Fibroblast of villous mesenchyme (primary cell): ENCODE measurements at regions not wholly inside any gene's neighbourhood (a gene's known extent, or its start where the extent isn't known, plus 50 kb on each side); places are given as distances from the start of the nearest gene placed in this dataset.
"Not testable (repeated sequence)": the region's sequence is repeated elsewhere in the genome, so short reads cannot be mapped to it uniquely, and the experiment has no call there.

Experiments used
- DNase-seq: peaks from one replicate; pipeline ENCODE4 v3.0.0-alpha.2; 2010; ENCODE audit warnings: low read depth
- H3K4me3 ChIP-seq: 2 replicates; pipeline ENCODE4 v1.5.1; 2011; ENCODE audit warnings: low read depth, mild to moderate bottlenecking, low read length

DNA sequence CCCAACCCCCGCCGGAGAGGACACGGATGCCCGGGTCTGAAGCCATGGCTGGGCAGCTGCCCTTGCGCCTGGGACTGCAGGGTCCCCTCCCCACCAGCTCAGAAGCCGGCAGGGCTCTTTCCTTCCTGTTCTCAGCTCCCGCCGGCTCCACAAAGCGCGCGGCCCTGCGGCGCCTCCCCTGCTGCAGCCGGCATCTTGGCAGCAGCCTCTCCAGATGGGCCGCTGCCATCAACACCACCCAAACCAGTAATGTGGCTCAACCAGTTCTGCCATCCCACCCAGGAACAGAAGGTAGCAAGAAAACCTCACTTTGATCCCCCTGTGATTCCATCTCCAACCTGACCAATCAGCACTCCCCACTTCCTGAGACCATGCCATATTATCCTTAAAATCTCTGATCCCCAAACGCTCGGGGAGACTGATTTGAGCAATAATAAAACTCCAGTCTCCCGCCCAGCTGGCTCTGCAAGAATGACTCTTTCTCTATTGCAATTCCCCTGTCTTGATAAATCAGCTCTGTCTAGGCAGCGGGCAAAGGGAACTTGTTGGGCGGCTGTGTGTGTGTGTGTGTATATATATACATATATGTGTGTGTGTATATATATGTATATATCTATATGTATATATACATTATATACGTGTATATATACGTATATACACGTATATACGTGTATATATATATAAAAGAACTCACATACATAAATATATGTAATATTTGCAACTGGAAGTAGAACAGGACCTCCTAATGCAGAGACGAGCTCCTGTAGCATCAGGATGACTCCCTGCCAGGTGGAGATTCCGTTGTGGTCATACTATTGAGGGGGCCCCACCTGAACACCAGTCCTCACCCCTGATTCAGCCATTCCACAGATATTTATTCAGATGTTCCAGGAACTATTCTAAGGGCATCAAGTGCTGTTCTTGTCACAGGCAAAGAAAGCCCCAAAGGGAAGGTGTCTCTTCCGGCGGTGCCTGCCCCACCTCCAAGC, 1674.9 kb downstream of the SPATA31A7 start:
- H3K4me3 ChIP-seq, DNase-seq: not testable (repeated sequence)

DNA sequence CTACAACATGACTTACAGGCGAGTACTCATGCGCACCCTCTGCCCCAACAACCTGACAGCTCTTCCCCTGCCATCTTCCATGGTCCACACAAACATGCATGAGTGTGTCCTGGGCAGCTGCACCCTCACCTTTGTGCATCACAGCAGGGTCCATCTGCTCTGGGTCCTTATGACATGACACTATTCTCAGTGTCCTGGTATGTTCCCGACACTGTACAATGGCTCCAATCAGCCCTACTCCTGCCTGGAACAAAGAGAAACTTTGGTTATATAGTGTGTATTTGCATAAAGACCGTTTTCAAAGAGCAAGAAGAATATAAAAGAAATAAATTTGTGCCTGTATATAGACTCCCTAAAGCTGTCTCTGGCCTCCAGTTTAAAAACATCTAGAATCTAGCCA, 1679.2 kb downstream of the SPATA31A7 start:
- not testable (repeated sequence) for H3K4me3 ChIP-seq

DNA sequence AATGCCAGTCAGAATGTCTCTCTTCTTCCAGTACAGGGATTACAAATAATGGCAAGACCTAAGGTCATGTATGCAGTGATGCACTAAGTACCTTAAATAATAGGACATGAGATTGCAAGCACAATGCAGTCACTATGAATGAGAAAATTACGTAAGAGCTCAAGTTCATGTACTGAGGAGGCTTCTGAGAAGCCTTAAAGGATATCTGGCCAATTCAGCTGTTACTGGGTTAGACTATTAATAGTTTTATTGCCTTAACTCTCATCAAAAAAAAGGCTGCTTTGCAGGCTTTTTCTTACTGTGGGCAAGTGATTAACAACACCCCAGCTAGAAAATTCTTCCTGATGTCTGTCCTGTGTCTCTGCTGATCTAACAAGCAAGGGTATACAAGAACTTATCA, 1681.9 kb downstream of the SPATA31A7 start:
- DNase-seq, result not testable (repeated sequence)

More for the DNA sequence above, 1679.2 kb downstream of the SPATA31A7 start:
- not testable (repeated sequence) for DNase-seq

DNA sequence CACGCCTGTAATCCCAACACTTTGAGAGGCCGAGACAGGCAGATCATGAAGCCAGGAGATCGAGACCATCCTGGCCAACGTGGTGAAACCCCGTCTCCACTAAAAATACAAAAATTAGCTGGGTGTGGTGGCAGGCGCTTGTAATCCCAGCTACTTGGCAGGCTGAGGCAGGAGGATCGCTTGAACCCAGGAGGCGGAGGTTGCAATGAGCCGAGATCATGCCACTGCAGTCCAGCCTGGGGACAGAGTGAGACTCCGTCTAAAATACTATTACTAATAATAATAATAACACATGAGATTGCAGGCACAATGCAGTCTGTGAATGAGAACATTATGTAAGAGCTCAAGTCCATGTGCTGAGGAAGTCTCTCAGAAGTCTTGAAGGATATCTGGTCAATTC, 1684.4 kb downstream of the SPATA31A7 start:
- not testable (repeated sequence) for DNase-seq, H3K4me3 ChIP-seq

More for the DNA sequence above, 1681.9 kb downstream of the SPATA31A7 start:
- not testable (repeated sequence) for H3K4me3 ChIP-seq

DNA sequence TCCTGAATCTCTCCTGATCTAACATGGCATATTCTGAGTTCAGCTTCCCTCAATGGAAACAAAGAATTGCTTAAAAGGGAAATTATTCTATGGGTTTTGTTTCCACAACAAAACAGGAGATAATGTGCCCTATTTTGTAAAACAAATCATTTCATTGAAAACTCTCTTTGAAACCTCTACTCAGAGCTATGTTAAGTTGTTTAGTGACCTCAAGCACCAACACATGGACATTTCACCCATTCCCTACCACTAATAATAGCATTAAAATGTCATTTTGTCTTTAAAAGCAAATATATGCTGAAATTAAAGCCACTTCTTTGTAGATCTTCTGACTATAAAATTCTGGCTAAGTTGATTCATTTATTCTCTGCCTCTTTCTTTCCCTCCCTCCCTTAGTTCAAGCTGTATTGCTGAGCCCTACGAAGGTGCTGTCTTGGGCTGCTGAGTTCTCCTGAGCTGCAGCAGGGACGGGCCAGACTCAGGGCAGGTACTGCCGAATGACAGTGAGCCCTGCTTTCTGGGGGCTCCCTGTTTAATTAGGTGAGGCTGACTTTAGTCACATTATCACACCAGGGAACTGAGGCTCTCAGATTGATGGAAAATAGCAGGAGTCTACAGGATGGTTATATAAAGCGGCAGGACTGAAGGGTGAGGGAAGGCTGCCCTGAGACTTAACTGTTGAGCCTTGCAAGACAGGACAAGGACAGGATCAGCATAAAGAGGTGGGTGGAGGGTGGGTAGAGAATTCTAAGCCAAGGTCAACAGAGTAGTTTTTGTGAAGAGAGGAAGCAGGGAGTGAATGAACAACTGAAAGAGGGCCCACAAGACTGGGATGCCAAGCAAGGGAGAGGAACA, 1685.1 kb downstream of the SPATA31A7 start:
- H3K4me3 ChIP-seq, DNase-seq: not testable (repeated sequence)

DNA sequence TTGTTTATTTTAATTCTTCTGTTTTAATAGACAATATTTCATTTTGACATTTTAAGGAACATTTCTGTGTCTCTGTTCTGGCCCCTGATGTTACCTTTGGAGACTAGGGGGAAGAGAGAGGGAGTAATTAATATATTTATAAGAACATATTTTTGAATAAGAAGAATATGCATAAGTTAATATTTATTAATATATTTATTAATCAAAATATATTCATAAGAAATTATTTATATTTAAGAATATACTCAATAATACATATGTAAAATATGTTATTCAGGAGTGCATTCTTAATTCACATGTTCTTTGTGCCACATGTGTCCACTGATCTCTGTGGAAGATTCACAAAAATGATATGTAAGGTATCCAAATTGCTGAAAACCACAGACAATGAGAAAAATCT, 1687.7 kb downstream of the SPATA31A7 start:
- DNase-seq, H3K4me3 ChIP-seq: not testable (repeated sequence)

DNA sequence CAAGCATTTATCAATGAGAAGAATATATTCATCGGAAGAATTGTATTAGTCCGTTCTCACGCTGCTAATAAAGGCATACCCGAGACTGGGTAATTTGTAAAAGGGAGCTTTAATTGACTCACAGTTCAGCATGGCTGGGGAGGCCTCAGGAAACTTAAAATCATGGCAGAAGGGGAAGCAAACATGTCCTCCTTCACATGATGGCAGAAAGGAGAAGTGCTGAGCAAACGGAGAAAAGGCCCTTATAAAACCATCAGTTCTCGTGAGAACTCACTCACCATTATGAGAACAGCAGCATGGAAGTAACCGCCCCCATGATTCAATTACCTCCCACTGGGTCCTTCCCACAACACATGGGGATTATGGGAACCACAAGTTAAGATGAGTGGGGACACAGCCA, 1688.2 kb downstream of the SPATA31A7 start:
- not testable (repeated sequence) for DNase-seq, H3K4me3 ChIP-seq

DNA sequence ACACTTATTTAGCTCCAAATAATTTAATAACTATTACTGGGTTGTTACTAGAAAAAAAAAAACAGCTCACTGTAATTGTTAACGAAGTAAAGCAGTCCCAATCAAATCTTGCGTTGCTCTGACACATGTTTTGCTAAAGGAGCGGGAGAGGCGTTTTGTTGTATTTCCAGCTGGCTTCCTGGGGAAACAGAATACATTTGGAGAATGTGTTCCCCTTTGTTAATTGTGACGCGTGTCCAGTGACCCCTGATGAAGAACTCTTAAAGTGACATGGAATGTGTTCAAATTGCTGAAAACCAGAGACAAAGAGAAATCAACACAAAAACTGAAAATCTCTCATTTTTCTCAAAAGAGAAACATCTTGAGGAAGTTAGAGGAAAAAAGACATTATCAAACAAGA, 1690.6 kb downstream of the SPATA31A7 start:
- H3K4me3 ChIP-seq, DNase-seq: not testable (repeated sequence)

DNA sequence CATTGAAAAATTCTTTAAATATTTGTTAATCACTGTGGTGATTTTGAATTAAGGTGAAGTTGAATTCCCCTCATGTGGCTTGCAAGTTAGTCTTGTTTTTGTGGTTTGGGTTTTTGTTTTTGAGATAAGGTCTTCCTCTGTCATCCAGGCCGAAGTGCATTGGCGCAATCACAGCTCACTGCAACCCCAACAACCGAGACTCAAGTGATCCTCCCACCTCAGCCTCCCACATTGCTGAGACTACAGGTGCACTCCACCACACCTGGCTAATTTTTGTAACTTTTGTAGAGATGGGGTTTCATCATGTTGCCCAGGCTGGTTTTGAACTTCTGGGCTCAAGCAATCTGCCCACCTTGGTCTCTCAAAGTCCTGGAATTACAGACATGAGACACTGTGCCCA, 1691.1 kb downstream of the SPATA31A7 start:
- H3K4me3 ChIP-seq, DNase-seq: not testable (repeated sequence)

DNA sequence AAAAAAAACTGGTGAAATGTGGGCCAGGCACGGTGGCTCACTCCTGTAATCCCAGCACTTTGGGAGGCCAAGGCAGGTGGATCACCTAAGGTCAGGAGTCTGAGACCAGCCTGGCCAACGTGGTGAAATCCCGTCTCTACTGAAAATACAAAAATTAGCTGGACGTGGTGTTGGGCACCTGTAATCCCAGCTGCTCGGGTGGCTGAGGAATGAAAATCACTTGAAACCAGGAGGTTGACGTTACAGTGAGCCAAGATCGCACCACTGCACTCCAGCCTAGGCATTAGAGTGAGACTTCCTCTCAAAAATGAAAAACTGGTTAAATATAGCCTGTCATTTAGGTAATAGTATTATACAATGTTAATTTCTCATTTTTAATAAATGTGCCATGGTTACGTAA, 1692.0 kb downstream of the SPATA31A7 start:
- DNase-seq, H3K4me3 ChIP-seq: not testable (repeated sequence)

DNA sequence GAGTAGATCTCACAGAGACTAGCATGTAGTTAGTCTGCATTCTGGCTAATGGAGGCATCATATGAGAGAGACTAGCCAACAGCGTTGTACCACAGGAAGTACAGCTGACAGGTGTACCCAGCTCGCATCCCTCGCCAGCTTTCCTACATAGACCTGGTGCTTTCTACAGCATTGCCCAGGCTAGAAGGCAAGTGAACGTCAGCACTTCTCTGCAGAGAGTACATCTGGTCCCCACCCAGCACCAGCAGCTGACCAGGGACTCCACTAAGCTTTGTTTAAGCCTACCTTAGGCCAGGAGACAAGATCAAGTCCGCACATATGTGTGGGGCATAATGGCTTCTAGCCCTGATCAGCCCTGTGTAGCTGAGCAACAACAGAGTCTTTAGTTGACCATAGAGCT, 1692.9 kb downstream of the SPATA31A7 start:
- not testable (repeated sequence) for H3K4me3 ChIP-seq, DNase-seq

DNA sequence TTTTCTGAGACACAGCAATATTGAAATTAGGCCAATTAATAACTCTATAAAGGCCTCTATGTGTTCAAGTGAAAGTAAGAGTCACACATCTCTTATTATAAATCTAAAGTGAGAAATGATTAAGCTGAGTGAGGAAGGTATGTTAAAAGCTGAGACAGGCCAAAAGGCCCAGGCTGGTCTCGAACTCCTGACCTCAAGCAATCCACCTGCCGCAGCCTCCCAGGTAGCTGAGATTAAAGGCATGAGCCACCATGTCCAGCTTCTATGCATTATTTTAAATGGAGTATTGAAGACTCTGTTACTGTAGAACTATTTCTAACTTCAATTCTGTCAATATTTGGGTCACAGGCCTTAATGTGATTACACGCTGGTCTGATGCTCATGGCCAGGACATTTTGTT, 1706.9 kb downstream of the SPATA31A7 start:
- DNase-seq, H3K4me3 ChIP-seq: not testable (repeated sequence)

DNA sequence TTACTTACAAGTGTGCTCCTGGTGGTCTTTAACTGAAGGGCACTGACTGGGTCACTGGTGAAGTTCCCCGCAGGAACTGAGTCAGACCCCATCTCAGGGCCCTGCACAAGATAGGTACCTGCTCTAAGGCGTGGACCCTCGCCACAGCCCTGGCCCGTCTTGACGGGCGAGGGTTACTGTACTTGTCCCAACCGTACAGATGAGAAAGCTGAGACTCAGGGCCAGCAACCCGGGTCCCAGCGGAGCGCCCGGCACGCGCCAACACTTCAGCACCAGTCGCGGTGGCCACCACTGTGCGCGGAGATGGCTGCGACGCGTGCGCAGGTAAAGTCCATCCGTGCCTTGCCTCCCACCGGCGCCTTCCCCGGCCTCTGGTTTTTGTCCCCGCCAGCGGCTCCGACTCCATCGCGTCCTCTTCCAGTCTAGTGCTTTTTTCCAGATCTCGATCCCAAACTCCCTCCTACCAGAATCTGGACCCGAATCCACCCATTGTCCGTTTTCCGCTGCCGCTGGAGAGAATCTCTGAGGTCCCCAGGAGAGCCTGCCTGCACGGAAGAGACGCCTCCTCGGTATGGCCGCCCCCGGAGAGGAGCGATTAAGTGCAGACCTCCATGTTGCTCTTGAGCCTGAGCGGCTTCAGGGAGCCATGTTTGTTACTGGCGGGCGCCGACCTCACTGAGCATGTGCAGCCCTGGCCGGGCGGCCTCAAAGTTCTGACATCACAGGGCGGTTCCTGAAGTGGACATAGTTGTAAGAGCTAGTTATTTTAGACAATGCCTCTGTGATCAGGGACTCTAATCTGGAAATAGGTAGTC, 1707.8 kb downstream of the SPATA31A7 start:
- peak overlapping the region; percentile 59 for H3K4me3 ChIP-seq
- peak; percentile 41 for DNase-seq

DNA sequence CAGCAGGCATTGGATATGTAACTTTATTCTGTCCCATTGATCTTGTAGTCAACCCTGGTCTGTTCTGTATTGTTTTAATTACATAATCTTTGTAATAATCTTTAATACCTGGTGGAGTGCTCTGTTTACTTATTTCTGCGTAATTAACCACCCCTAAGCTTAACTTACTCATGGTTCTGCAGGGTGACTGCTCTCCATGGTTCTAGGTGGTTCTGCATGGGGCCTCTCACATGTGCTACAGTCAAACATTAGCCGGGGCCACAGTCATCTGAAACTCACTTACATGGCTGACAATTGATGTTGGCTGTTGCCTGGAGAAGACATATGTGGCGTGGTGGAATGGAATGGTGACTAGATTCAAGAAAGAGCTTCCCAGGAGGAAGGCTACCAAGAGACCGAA, 1709.8 kb downstream of the SPATA31A7 start:
- not testable (repeated sequence) for H3K4me3 ChIP-seq, DNase-seq

DNA sequence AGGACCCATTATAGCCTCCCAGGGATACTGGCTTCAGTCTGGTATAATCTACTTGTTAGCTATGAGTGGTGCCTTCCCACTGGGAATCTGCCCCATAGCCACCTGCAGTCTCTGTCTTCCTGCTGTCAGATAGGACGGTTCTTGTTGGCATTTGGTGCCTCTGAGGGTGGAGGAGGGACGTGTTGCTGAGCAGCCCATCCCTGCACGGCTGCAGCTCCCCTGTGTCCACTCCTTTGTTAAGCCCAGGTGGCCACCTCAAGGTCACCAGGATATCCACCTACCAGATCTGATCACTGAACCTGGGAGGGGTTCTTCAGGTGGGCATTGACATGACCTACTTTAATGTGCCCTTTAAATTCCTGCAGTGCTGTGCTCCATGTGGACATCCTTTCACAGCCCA, 1714.2 kb downstream of the SPATA31A7 start:
- DNase-seq, H3K4me3 ChIP-seq: not testable (repeated sequence)

DNA sequence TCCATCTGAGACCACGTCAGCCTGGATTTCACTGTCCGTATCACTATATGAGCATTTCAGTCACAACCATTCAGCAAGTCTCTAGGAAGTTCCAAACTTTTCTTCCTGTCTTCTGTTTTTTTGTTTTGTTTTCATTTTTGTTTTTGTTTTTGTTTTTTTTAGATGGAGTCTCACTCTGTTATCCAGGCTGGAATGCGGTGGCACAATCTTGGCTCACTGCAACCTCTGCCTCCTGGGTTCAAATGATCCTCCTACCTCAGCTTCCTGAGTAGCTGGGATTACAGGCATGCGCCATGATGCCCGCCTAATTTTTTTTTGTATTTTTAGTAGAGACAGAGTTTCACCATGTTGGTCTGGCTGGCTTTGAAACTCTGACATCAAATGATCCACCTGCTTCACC, 1715.9 kb downstream of the SPATA31A7 start:
- H3K4me3 ChIP-seq, DNase-seq: not testable (repeated sequence)

DNA sequence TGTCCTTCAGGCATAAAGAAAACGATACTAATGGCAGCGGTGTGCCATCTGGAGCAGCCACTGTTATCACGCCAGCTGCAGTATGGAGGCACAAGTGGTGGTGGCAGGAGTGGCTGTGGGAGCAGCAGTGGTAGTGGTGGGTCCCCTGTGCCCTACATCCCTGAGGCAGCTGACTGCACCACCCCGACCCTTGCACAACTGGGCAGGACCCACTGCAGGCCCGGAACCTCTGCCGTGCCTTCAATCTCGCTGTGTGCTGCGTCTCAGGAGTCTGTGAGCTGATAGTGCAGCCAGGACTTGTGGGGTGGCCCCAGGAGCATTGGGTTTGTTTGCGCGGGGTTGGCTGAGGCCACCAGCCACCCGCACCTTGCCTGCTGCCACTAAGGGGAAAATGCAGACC, 1718.0 kb downstream of the SPATA31A7 start:
- not testable (repeated sequence) for DNase-seq, H3K4me3 ChIP-seq

DNA sequence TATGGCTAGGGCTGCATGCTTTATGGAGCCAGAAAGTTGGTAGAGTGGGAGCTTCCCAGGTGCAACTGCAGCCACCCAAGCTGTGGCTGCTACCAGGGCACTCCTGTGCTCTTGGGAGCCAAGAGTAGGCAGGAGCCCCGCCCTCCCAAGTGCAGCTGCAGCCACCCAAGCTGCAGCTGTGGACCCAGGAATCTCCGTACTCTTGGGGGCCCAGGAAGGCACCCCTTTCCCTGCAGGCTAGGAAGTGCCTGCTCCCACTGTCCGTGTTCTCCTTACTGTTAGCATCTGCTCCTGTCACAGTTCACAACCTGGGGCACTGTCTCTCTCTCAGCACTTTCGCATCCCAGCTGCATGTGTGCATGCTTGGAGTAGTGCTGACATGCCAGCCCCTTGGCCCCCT, 1718.4 kb downstream of the SPATA31A7 start:
- not testable (repeated sequence) for H3K4me3 ChIP-seq, DNase-seq

DNA sequence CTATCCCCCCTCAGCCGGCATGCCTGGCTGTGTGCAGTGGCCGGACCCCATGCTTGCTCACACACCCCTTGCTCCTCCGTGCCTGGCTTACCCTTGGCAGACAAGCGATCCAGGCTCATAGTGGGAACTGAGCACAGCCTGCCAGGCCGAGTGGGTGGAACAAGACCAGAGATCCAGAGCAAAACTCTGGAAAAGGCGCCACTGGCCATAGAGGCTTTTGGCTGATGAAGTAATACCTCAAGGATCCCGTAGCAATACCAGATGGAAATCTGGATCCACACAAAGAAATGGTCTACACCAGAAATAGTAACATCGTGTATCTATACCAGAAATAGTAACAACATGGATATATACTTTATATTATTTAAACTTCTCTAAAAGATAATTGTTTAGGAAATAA, 1719.6 kb downstream of the SPATA31A7 start:
- not testable (repeated sequence) for DNase-seq, H3K4me3 ChIP-seq
